Loucy (cell line): ENCODE measurements at regions not wholly inside any gene's neighbourhood (a gene's known extent, or its start where the extent isn't known, plus 50 kb on each side); places are given as distances from the start of the nearest gene placed in this dataset.
A peak's percentile ranks its signal among the peaks of the same experiment; 100 is the strongest.

Experiments
- H2AFZ ChIP-seq: fragments of 200-600 bp; sonication (generic); 2 replicates; pipeline ENCODE4 v1.6.0; 2016; ENCODE audit warnings: antibody characterized with exemption, mild to moderate bottlenecking, low read length, moderate library complexity
- H3F3A ChIP-seq: fragments of 200-600 bp; 2 replicates; pipeline ENCODE4 v1.6.0; 2016; ENCODE audit warnings: antibody characterized with exemption, low read depth, mild to moderate bottlenecking
- H3K27me3 ChIP-seq: fragments of 200-600 bp; sonication (generic); 2 replicates; pipeline ENCODE4 v1.6.1; 2014; ENCODE audit warnings: low read length, mild to moderate bottlenecking; ENCODE audit not compliant: insufficient read depth, poor library complexity, severe bottlenecking
- H3K36me3 ChIP-seq: fragments of 200-600 bp; sonication (generic); 2 replicates; pipeline ENCODE4 v1.6.1; 2016; ENCODE audit warnings: low read length; ENCODE audit not compliant: insufficient read depth
- H3K4me1 ChIP-seq: fragments of 200-600 bp; sonication (generic); 2 replicates; pipeline ENCODE4 v1.5.1; 2014; ENCODE audit warnings: low read length, mild to moderate bottlenecking; ENCODE audit not compliant: insufficient read depth, poor library complexity, severe bottlenecking
- H3K4me2 ChIP-seq: fragments of 200-600 bp; sonication (generic); 2 replicates; pipeline ENCODE4 v1.6.0; 2014; ENCODE audit warnings: antibody characterized with exemption, low read length, low read depth, mild to moderate bottlenecking; ENCODE audit not compliant: poor library complexity, severe bottlenecking
- H3K4me3 ChIP-seq: fragments of 200-600 bp; sonication (generic); 2 replicates; pipeline ENCODE4 v1.5.1; 2014; ENCODE audit warnings: low read length, mild to moderate bottlenecking, mixed read lengths; ENCODE audit not compliant: poor library complexity, severe bottlenecking
- H3K79me2 ChIP-seq: fragments of 200-600 bp; sonication (generic); 2 replicates; pipeline ENCODE4 v1.6.1; 2014; ENCODE audit warnings: low read length; ENCODE audit not compliant: insufficient read depth
- H3K9ac ChIP-seq: fragments of 200-600 bp; sonication (generic); 2 replicates; pipeline ENCODE4 v1.6.0; 2014; ENCODE audit warnings: mild to moderate bottlenecking, low read depth, low read length, moderate library complexity; ENCODE audit not compliant: poor library complexity, severe bottlenecking
- H3K9me2 ChIP-seq: fragments of 200-600 bp; sonication (generic); replicated peaks from 2 replicates; pipeline ENCODE4 v1.6.1; 2016; ENCODE audit warnings: low read depth, low read length, mixed read lengths
- H3K9me3 ChIP-seq: fragments of 200-600 bp; sonication (generic); 2 replicates; pipeline ENCODE4 v1.6.1; 2014; ENCODE audit warnings: mild to moderate bottlenecking, antibody characterized with exemption, low read length, low read depth; ENCODE audit not compliant: insufficient read depth
- H4K20me1 ChIP-seq: fragments of 200-600 bp; sonication (generic); 2 replicates; pipeline ENCODE4 v1.6.0; 2014; ENCODE audit warnings: antibody characterized with exemption, low read length, mild to moderate bottlenecking; ENCODE audit not compliant: insufficient read depth, poor library complexity, severe bottlenecking
- EZH2phosphoT487 ChIP-seq: fragments of 200-600 bp; IDR thresholded peaks from 2 replicates; pipeline ENCODE4 v1.6.1; 2018; ENCODE audit warnings: antibody characterized with exemption, mild to moderate bottlenecking, moderate library complexity, borderline replicate concordance
- TF ChIP-seq, protein P1 (sequence below): fragments of 200-600 bp; sonication (generic); conservative IDR thresholded peaks from 2 replicates; pipeline ENCODE4 v1.5.1; 2014; ENCODE audit warnings: mild to moderate bottlenecking, antibody characterized with exemption, low read length

DNA sequence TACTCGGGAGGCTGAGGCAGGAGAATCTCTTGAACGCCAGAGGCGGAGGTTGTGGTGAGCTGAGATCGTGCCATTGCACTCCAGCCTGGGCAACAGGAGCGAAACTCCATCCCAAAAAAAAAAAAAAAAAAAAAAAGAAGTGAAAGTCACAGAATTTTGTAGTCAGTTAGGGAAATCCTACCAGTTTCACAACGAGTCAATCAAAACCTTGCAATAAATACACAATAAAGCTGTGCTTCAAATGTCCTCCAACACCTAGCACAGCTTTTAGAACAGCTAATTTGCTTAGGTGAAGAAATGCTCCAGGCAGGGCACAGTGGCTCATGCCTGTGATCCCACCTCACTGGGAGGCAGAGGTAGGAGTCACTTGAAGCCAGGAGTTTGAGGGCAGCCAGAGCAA lies 112.8 kb upstream of the ATF7IP start:
- Histone ChIP-seq H3K9me2 (no peaks in the 10 kb centered on the region), H2AFZ (no peak overlapping the region), H3K9ac (no peak overlapping the region), H3K79me2 (no peaks in the 10 kb centered on the region), H3K4me3 (no peak overlapping the region), H3K4me2 (no peak overlapping the region), H3K9me3 (no peaks in the 10 kb centered on the region), H3K27me3 (no peaks in the 10 kb centered on the region), H3K36me3 (no peaks in the 10 kb centered on the region), H3K4me1 (peaks cover 18% of the 10 kb centered on the region), H3F3A (no peaks in the 10 kb centered on the region), H4K20me1 (no peaks in the 10 kb centered on the region)
- TF ChIP-seq EZH2phosphoT487: no peak
- TF ChIP-seq, protein P1, sequence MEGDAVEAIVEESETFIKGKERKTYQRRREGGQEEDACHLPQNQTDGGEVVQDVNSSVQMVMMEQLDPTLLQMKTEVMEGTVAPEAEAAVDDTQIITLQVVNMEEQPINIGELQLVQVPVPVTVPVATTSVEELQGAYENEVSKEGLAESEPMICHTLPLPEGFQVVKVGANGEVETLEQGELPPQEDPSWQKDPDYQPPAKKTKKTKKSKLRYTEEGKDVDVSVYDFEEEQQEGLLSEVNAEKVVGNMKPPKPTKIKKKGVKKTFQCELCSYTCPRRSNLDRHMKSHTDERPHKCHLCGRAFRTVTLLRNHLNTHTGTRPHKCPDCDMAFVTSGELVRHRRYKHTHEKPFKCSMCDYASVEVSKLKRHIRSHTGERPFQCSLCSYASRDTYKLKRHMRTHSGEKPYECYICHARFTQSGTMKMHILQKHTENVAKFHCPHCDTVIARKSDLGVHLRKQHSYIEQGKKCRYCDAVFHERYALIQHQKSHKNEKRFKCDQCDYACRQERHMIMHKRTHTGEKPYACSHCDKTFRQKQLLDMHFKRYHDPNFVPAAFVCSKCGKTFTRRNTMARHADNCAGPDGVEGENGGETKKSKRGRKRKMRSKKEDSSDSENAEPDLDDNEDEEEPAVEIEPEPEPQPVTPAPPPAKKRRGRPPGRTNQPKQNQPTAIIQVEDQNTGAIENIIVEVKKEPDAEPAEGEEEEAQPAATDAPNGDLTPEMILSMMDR: no peak

DNA sequence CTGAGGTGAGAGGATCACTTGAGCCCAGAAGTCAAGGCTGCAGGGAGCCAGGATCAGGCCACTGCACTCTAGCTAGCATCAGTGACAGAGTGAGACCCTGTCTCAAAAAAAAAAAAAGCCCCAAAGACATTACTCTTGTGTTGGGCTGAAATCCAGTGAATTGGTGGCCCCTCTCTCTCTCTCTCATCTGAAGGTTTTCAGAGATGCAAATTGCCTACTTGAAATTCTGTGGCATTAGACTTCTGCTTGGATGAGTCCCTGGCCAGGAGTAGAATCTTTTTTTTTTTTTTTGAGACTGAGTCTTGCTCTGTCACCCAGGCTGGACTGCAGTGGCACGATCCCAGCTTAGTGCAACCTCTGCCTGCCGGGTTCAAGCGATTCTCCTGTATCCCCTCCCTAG lies 112.0 kb upstream of the ATF7IP start:
- H3K4me1 ChIP-seq: peaks cover 23% of the 10 kb centered on the region
- no peaks in the 10 kb centered on the region for H3K36me3 ChIP-seq
- no peak overlapping the region for H3K4me3 ChIP-seq
- no peaks in the 10 kb centered on the region for H3K79me2 ChIP-seq
- no peaks in the 10 kb centered on the region for H4K20me1 ChIP-seq
- no peak overlapping the region for H3K4me2 ChIP-seq
- no peak overlapping the region for H3K9ac ChIP-seq
- no peak overlapping the region for H2AFZ ChIP-seq
- H3K9me3 ChIP-seq: no peaks in the 10 kb centered on the region
- no peaks in the 10 kb centered on the region for H3K27me3 ChIP-seq
- no peaks in the 10 kb centered on the region for H3K9me2 ChIP-seq
- no peaks in the 10 kb centered on the region for H3F3A ChIP-seq
- TF ChIP-seq, protein P1: no peak
- no peak for TF ChIP-seq EZH2phosphoT487

DNA sequence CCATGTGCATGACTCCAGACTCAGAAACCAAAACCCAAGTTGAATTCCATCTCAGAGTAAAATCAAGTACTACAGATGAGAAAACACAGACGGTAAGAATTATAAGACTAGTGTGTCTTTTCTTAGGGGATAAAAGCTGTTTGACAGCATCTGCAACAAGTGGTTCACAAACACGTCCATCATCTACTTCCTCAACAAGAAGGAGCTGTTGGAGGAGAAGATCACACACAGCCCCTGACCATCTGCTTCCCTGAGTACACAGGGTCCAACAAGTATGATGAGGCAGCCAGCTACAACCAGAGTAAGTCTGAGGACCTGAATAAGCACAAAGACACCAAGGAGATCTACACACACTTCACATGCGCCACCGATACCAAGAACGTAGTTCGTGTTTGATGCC lies 110.7 kb upstream of the ATF7IP start:
- no peaks in the 10 kb centered on the region for H3K36me3 ChIP-seq
- no peaks in the 10 kb centered on the region for H3K9me3 ChIP-seq
- no peaks in the 10 kb centered on the region for H4K20me1 ChIP-seq
- H3K4me1 ChIP-seq: peaks cover 30% of the 10 kb centered on the region
- H3K79me2 ChIP-seq: no peaks in the 10 kb centered on the region
- no peak overlapping the region for H3K4me3 ChIP-seq
- no peak overlapping the region for H3K4me2 ChIP-seq
- H3K9me2 ChIP-seq: no peaks in the 10 kb centered on the region
- H2AFZ ChIP-seq: 0 out of 2 replicates have a peak overlapping the region, but pooled peaks have one; percentile 18
- no peak for TF ChIP-seq EZH2phosphoT487
- TF ChIP-seq, protein P1: no peak
- no peaks in the 10 kb centered on the region for H3F3A ChIP-seq
- no peaks in the 10 kb centered on the region for H3K27me3 ChIP-seq
- H3K9ac ChIP-seq: no peak overlapping the region
